SKM-1 (cell line): ENCODE measurements at regions not wholly inside any gene's neighbourhood (a gene's known extent, or its start where the extent isn't known, plus 50 kb on each side); places are given as distances from the start of the nearest gene placed in this dataset.

ENCODE experiments used
- DNase-seq: peaks from one replicate; lab custom pipeline; 2025; ENCODE audit not compliant: unreplicated experiment; lab: John Stamatoyannopoulos, UW

- no peak for DNase-seq
Measured at GRCh38 chr2:71938659-71939587, 208.7 kb downstream of the CYP26B1 start.

- DNase-seq: no peak
Measured at GRCh38 chr2:71938108-71938507, 209.6 kb downstream of the CYP26B1 start.

- DNase-seq: no peak
Measured at GRCh38 chr2:71937396-71937795, 210.3 kb downstream of the CYP26B1 start.

- DNase-seq: no peak
Measured at GRCh38 chr2:71936076-71937030, 211.3 kb downstream of the CYP26B1 start.

GRCh38 chr2:71935262-71935848 is 212.3 kb downstream of the CYP26B1 start:
- no peak for DNase-seq

- peak; percentile 74 for DNase-seq
Measured at GRCh38 chr2:71934595-71935261, 212.9 kb downstream of the CYP26B1 start.

GRCh38 chr2:71934320-71934593 is 213.4 kb downstream of the CYP26B1 start:
- no peak for DNase-seq

GRCh38 chr2:71933467-71934319 is 214.0 kb downstream of the CYP26B1 start:
- no peak for DNase-seq

GRCh38 chr2:71932780-71933466 is 214.7 kb downstream of the CYP26B1 start:
- no peak for DNase-seq

- DNase-seq: no peak
Measured at GRCh38 chr2:71932037-71932779, 215.5 kb downstream of the CYP26B1 start.

GRCh38 chr2:71930049-71930681 is 217.5 kb downstream of the CYP26B1 start:
- no peak for DNase-seq

- DNase-seq: no peak
Measured at GRCh38 chr2:71929482-71929772, 218.2 kb downstream of the CYP26B1 start.

- DNase-seq: no peak
Measured at GRCh38 chr2:71928734-71929481, 218.8 kb downstream of the CYP26B1 start.

GRCh38 chr2:71927757-71928715 is 219.6 kb downstream of the CYP26B1 start:
- DNase-seq: no peak

GRCh38 chr2:71926876-71927756 is 220.5 kb downstream of the CYP26B1 start:
- no peak for DNase-seq

- DNase-seq: no peak
Measured at GRCh38 chr2:71926089-71926447, 221.6 kb downstream of the CYP26B1 start.
